Neural cell (in vitro differentiated cells): ENCODE measurements at regions not wholly inside any gene's neighbourhood (a gene's known extent, or its start where the extent isn't known, plus 50 kb on each side); places are given as distances from the start of the nearest gene placed in this dataset.

Experiments
- H2AFZ ChIP-seq: fragments of 200-600, 300-800 bp; sonication (generic), shearing (Covaris generic); 2 replicates; pipeline ENCODE4 v1.6.0; 2014; ENCODE audit warnings: low read depth, mild to moderate bottlenecking, antibody characterized with exemption, low read length, moderate library complexity
- H3F3A ChIP-seq: fragments of 200-600 bp; shearing (Covaris generic); 2 replicates; pipeline ENCODE4 v1.6.1; 2016; ENCODE audit warnings: mild to moderate bottlenecking, moderate library complexity, mixed read lengths, antibody characterized with exemption, low read length; ENCODE audit not compliant: insufficient read depth, poor library complexity, severe bottlenecking
- H3K27ac ChIP-seq: fragments of 200-600, 300-800 bp; sonication (generic), shearing (Covaris generic); 2 replicates; pipeline ENCODE4 v1.5.1; 2014; ENCODE audit warnings: mild to moderate bottlenecking, low read length, moderate library complexity
- H3K27me3 ChIP-seq: fragments of 300-800, 200-600 bp; sonication (generic), shearing (Covaris generic); 2 replicates; pipeline ENCODE4 v1.6.0; 2014; ENCODE audit warnings: mild to moderate bottlenecking, low read depth, low read length, moderate library complexity; ENCODE audit not compliant: insufficient read depth
- H3K36me3 ChIP-seq: fragments of 300-800, 200-600 bp; sonication (generic), shearing (Covaris generic); 2 replicates; pipeline ENCODE4 v1.5.1; 2014; ENCODE audit warnings: mild to moderate bottlenecking, antibody characterized with exemption, low read length, moderate library complexity; ENCODE audit not compliant: insufficient read depth
- H3K4me2 ChIP-seq: fragments of 300-800, 200-600 bp; sonication (generic), shearing (Covaris generic); 2 replicates; pipeline ENCODE4 v1.6.0; 2014; ENCODE audit warnings: mild to moderate bottlenecking, low read length
- H3K4me3 ChIP-seq: fragments of 300-800, 200-600 bp; sonication (generic), shearing (Covaris generic); 2 replicates; pipeline ENCODE4 v1.5.1; 2014; ENCODE audit warnings: mild to moderate bottlenecking, low read length, moderate library complexity
- H3K79me2 ChIP-seq: fragments of 200-600 bp; shearing (Covaris generic); replicated peaks from 2 replicates; pipeline ENCODE4 v1.6.0; 2014; ENCODE audit warnings: mild to moderate bottlenecking, low read length, moderate library complexity; ENCODE audit not compliant: insufficient read depth
- H3K9ac ChIP-seq: fragments of 300-800, 200-600 bp; sonication (generic), shearing (Covaris generic); 2 replicates; pipeline ENCODE4 v1.6.1; 2016; ENCODE audit warnings: mild to moderate bottlenecking, low read length, mixed read lengths
- H3K9me2 ChIP-seq: fragments of 200-600 bp; shearing (Covaris generic); 2 replicates; pipeline ENCODE4 v1.6.1; 2016; ENCODE audit warnings: mild to moderate bottlenecking, low read length, mixed read lengths; ENCODE audit not compliant: insufficient read depth
- H3K9me3 ChIP-seq: fragments of 200-600, 300-800 bp; sonication (generic), shearing (Covaris generic); 2 replicates; pipeline ENCODE4 v1.6.1; 2016; ENCODE audit warnings: mild to moderate bottlenecking, mixed run types, low read length, moderate library complexity, mixed read lengths
- H4K20me1 ChIP-seq: fragments of 200-600 bp; shearing (Covaris generic); 2 replicates; pipeline ENCODE4 v1.6.1; 2016; ENCODE audit warnings: mild to moderate bottlenecking, mixed run types; ENCODE audit not compliant: insufficient read depth
- CTCF ChIP-seq: fragments of 450-650 bp; IDR thresholded peaks from 2 replicates; pipeline ENCODE4 v1.5.1; 2014; ENCODE audit warnings: antibody characterized with exemption, mild to moderate bottlenecking, moderate library complexity; ENCODE audit not compliant: poor library complexity, severe bottlenecking
- EP300 ChIP-seq: fragments of 450-650 bp; conservative IDR thresholded peaks from 2 replicates; pipeline ENCODE4 v1.6.1; 2014; ENCODE audit warnings: antibody characterized with exemption, mild to moderate bottlenecking, moderate library complexity; ENCODE audit not compliant: poor library complexity, severe bottlenecking
- EZH2 ChIP-seq: fragments of 200-600, 300-800 bp; shearing (Covaris generic), sonication (generic); IDR thresholded peaks from 2 replicates; pipeline ENCODE4 v1.6.1; 2014; ENCODE audit warnings: antibody characterized with exemption, low read length, borderline replicate concordance, mild to moderate bottlenecking; ENCODE audit not compliant: insufficient read depth, poor library complexity, severe bottlenecking
- MXI1 ChIP-seq: fragments of 450-650 bp; conservative IDR thresholded peaks from 2 replicates; pipeline ENCODE4 v1.6.1; 2014; ENCODE audit warnings: antibody characterized with exemption, mild to moderate bottlenecking; ENCODE audit not compliant: poor library complexity, severe bottlenecking
- POLR2AphosphoS5 ChIP-seq: IDR thresholded peaks from 2 replicates; pipeline ENCODE4 v1.6.1; 2012
- RAD21 ChIP-seq: fragments of 450-650 bp; conservative IDR thresholded peaks from 2 replicates; pipeline ENCODE4 v1.6.1; 2014; ENCODE audit warnings: antibody characterized with exemption, mild to moderate bottlenecking, moderate library complexity
- REST ChIP-seq: IDR thresholded peaks from 2 replicates; pipeline ENCODE4 v1.6.1; 2012; ENCODE audit warnings: borderline replicate concordance
- SMC3 ChIP-seq: fragments of 450-650 bp; conservative IDR thresholded peaks from 2 replicates; pipeline ENCODE4 v1.6.1; 2014; ENCODE audit warnings: antibody characterized with exemption, mild to moderate bottlenecking, moderate library complexity; ENCODE audit not compliant: poor library complexity
- TAF1 ChIP-seq: IDR thresholded peaks from 2 replicates; pipeline ENCODE4 v1.6.1; 2012; ENCODE audit warnings: low read depth

GRCh38 chr7:52565974-52566373 is 469.5 kb upstream of the POM121L12 start:
- no peaks in the 10 kb centered on the region for H3K9me3 ChIP-seq
- H3K4me2 ChIP-seq, result no peak overlapping the region
- no peaks in the 10 kb centered on the region for H3K9me2 ChIP-seq
- H3K79me2 ChIP-seq, result no peaks in the 10 kb centered on the region
- H3F3A ChIP-seq, result no peaks in the 10 kb centered on the region
- H3K4me3 ChIP-seq, result no peak overlapping the region
- no peak overlapping the region for H2AFZ ChIP-seq
- no peaks in the 10 kb centered on the region for H4K20me1 ChIP-seq
- no peak overlapping the region for H3K9ac ChIP-seq
- H3K36me3 ChIP-seq, result no peaks in the 10 kb centered on the region
- H3K27me3 ChIP-seq, result no peaks in the 10 kb centered on the region
- no peak overlapping the region for H3K27ac ChIP-seq
- TF ChIP-seq EP300, result no peak
- peak; percentile 69 for TF ChIP-seq POLR2AphosphoS5
- TF ChIP-seq REST, result peak; percentile 32

GRCh38 chr7:52555805-52556204 is 479.6 kb upstream of the POM121L12 start:
- Histone ChIP-seq H3F3A (no peaks in the 10 kb centered on the region), H3K27me3 (no peaks in the 10 kb centered on the region), H4K20me1 (no peaks in the 10 kb centered on the region), H3K36me3 (no peaks in the 10 kb centered on the region), H2AFZ (no peak overlapping the region), H3K9me2 (no peaks in the 10 kb centered on the region), H3K4me2 (no peak overlapping the region), H3K4me3 (no peak overlapping the region), H3K79me2 (no peaks in the 10 kb centered on the region), H3K27ac (no peak overlapping the region), H3K9me3 (no peaks in the 10 kb centered on the region), H3K9ac (no peak overlapping the region)
- TF ChIP-seq MXI1, result no peak
- no peak for TF ChIP-seq EP300
- TF ChIP-seq REST, result no peak
- no peak for TF ChIP-seq TAF1
- no peak for TF ChIP-seq POLR2AphosphoS5
- TF ChIP-seq SMC3, result no peak
- no peak for TF ChIP-seq RAD21
- TF ChIP-seq CTCF, result no peak
- no peak for TF ChIP-seq EZH2
